Amniotic epithelial cell (primary cell): ENCODE measurements at regions not wholly inside any gene's neighbourhood (a gene's known extent, or its start where the extent isn't known, plus 50 kb on each side); places are given as distances from the start of the nearest gene placed in this dataset.
A peak's percentile ranks its signal among the peaks of the same experiment; 100 is the strongest.

Source experiments
- DNase-seq: peaks from one replicate; pipeline ENCODE4 v3.0.0-alpha.2; 2010; ENCODE audit warnings: low read depth

DNA sequence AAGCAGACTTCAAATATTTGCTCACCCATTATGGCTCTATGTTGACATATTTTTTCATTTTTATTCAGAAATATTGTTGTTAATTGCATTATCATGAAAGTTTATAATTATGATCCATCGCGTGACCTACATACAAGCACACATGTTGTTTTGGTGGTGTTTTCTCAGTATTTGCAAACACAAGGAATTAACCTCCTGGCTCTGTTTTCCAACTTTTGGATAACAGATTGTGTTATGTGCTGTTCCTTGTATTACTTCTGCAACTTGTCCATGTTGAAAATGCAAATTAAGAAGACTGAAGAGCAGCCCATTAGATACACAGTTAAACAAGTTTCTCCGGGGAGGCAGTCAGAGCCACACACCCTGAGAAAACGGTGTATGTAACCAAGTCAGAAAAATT is 201.2 kb downstream of the SEC23A start:
- no peak for DNase-seq

DNA sequence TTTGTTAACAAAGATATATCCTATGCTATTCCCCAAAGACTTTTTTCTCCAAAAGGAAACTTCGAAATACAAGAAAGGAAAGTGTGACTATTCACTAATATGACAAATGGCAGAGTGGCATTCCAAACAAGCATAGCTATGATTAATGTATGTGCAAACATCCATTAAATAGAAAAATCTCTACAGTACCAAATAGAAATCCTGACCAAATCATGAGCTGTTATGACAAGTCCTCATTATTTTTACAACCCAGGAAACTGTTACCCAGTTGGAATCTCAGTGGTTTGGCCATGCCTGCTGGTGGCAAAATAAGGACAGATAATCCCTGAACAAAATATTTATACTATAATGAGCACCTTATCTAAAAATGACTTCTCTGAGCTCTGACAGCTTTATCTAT is 202.1 kb downstream of the SEC23A start:
- no peak for DNase-seq

DNA sequence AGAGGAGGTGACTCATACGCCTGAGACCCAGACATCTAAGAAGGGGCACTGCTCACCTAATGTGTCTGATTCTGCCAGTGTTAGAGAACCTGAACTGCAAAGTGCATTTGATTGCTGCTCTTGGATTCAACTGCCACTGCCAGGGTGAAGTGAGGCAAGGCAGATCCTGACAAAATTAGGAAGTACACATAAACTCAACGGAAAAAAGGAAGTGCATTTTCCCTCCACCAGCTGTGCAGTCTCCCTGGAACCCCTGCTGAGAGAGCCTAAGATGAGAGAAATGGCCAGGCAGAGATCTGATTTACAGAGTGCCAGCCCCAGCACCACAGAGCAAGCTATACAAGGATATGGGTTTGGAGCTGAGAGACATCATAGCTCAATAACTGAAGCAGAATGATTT is 215.3 kb downstream of the SEC23A start:
- no peak for DNase-seq

DNA sequence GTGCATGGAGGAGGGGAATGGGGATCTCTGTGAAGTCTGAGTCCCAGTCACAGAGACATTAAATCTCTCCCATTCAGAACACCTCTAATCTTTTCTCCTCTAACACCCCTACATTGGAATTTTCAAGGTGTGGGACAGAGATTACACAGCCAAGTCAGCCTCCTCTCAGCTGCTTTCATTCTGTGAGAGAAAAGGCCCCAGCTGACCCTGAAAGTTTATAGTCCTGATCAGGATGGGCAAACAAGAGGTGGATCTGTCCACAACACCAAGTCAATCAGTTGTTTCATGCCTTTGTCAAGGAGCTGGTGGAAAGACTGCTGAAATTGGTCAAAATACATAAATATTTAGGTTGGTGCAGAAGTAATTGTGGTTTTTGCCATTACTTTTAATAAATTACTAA is 218.9 kb downstream of the SEC23A start:
- DNase-seq: no peak

DNA sequence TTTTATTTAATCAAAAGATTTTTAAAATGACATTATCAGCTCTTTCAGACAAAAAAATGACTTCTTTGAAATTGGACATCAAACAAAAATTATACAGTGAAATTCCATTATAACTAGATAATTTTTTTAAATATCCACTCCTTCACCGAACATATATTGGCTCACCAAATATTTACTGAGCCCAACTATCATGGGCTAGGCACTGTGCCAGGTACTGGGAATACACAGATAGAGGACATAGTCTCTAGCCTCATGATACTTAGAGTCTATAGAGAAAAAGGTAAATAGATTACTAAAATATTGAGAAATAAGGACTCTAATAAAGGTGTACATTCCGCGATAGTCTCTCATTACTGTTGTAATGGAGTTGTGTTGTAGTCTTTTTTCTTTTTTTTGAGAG is 219.9 kb downstream of the SEC23A start:
- DNase-seq: no peak

DNA sequence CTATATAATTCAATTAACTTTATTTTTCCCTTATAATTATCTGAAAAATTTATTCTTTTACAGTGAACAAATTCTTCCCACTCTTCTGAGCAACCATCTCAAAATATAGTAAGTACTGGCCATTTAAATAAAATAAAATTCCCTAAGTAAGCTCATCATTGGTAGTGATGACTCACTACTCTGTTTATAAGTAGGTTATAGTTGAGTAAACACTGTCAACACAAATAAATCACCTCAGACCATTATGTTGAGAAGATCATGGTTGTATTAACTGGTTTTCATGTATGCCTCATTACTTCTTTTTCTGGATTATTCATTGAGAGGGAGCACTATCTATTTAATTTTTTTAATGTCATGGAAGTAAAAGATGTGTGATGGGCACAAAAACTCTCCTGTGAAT is 220.5 kb downstream of the SEC23A start:
- peak; percentile 45 for DNase-seq

DNA sequence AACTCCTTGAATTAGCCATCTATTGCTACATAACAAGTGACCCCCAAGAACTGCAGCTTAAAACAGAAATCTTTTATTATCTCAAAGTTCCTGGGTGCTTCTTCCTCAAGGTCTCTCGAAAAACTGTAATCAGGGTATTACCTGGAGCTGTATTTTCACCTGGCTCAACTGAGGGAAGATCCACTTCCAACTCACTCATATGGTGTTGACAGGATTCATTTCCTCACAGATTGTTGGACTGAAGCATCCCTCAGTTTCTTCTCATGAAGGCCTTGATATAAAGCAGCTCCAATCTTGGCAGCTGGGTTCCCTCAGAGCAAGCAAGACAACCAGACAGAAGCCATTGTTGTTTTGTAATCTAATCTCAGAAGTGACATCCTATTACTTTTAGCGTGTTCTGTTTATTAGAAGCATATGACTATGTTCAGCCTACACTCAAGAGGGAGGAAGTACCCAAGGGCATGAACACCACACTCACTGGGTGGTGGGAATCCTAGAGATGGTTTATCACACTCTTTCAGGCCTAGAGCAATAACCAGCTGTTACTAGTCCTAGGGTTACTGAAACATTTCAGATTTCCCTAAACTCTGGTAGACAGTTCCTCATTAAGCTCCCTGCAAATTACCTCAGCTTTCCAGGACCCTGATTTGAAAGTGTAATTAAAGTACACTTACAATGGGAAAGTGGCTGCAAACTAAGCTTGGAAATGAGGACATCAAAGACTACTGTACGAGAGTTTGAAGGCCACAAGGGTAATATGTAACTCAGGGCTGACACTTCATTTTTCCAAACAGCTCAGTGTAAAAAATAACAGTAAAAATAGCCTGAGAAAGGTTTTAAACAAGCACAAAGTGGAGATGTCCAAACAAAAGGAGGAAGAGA is 222.2 kb downstream of the SEC23A start:
- DNase-seq: no peak

DNA sequence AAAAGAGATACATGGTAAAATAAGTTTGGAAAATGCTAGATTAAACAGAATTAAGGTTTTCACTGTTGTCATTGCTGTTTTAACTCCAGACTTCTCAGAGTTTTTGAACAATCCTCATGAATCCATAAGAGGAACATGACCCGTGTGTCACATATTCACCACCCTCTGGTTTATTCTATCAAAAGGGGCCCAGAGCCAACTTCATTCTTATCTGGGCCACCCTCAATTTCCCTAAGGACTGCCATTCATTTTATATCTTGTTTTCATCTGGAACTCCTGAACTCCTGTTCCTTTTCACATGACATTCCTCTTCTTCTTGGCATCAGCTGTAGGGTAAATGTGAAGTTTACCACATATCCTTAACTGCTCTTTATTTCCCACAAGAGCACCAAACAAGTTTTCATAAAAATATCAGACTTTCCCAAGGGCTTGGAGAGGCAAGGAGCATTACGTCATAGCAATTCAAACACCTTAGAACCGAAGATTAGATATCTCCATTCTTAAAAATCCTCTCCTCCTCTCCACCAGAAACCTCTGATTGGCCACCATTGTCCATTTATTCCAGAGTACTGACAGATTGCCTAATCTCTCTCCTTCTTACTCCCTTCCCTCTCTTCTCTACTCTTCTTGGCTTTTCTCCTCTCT is 225.2 kb downstream of the SEC23A start:
- DNase-seq: no peak

DNA sequence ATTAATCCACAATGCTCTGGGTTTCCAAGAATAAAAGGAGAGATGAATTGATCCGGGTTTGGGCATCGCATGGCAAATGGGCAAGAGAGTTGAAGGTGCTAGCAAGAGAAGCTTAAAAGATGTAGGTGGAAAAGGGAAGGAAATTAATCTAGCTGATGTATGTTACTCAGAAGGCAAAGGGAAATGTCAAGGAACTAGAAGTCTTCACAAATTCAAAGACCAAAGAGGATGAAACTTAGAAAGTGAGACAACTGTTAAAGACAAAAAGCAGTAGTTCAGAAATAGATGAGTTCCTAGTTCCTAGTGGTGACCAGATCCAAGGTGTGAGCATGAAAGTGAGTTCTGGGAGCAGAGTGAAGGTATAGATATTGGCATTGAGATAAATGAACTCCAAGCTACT is 228.3 kb downstream of the SEC23A start:
- DNase-seq: no peak

DNA sequence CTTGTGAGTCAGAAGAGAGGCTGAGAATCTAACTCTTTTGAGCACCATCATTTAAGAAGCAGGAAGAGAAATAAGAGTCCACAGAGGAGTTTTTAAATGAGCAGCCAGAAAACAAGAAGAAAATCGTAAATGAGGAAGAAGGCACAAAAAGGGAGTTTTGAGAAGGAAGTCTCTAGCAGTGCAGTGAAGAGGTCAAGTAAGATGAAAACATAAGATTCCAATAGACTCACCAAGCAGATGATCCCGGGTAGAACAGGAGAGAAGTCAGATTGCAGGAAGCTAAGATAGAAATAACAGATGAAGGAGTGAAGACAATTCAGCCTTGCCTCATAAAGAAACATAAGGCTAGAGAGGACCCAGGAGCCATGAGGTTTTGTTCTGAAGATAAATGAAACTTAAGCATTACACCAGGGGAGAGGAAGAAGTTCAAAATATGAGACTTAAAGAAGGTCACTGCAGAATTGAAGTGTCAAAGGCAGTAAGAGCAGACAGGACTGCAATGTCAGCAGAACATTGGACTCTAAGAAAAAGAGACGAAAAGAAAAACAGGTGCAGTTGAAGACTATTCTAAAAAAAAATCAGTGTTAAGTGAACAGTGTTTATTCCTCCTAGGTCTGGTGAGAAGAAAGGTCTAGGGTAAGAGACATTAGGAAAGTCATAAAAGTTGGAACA is 229.0 kb downstream of the SEC23A start:
- no peak for DNase-seq

DNA sequence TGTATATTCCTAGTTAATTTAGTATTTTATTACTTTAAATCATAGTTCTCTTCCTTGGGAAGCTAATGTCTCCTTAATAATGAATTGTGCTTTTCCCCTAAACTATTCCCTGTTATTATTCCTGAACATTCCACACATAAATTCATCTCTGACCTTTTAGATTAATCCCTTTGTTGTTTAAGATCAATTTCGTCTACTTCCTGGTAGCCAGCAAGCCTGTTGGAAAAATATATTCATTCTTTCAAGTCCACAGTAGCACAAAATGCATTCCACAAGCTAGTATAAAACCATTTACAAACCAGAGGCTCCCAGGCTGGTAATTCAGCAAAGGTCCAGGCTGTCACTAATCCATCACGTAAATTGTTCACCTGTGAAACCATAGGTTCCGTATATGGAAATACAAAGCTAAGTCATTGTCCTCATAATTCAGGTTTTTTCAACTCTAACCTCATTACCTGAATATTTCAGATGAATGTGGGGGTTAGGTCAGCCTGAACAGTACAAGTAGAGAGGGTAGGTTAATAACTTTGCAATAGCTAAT is 232.7 kb downstream of the SEC23A start:
- no peak for DNase-seq

DNA sequence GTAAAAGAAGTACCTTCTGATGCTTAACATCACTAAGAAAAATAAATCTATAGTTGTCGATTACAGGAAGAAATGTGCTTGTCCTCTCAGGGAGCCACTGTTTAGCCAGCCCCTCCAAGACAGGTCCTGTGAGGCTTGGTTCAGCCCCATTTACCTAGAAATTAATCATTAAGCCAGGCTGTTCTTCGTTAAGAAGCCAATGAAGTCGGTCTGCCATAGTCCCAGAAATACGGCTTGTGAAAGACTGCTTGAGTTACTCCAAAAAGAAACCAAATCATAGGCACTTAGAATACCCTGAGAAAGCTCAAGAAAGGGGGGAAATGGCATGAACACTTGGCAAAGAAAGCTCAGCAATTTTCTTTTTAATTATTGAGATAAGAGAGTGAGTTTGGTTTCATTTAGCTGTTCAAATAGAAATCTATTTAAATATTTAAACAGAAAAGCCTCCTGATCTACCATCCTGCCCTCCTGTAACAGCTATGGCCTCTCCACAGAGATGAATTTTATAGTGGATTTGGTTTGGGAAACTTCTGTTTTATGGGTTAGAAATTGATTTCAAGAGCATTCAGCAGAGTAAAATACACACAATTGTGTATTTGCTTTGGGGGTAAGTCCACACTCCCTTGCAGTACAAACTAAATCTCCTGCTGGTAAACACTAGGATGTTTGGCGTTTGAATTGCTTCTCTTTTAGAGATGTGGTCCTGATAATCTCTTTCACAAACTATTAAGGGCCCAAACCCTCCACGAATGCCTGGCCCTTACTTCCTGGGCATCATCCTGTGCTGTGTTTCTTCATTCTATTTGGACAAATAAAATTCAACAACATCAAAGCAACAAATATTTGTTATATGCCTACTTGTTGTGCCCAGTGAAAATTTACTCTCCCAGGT is 234.4 kb downstream of the SEC23A start:
- no peak for DNase-seq

DNA sequence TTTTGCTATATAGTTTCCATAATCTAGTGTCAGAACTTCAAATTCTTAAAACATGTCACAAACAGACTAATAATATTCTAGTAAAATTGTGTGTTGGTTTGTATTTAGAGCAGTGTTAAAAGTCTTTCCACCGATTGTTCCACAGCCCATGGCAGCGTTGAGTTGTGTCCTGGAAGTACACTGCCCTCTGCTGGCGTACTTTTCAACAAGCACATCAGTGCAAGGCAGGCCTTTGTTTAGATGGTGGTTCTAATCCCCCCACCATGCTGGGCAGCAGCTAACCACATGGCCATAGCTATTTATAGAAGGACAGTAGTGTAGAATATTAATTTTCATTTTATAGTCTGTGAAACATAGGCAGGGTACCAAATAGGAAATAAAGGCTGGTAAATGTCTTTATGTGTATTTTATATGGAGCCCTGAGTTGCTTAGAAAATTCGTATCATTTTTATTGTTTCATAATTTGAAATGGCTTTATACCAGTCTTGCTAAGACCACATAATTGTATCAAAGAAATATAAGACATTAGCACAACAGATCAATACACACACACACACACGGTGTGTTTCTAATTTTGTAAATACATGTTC is 235.4 kb downstream of the SEC23A start:
- DNase-seq: peak; percentile 74

DNA sequence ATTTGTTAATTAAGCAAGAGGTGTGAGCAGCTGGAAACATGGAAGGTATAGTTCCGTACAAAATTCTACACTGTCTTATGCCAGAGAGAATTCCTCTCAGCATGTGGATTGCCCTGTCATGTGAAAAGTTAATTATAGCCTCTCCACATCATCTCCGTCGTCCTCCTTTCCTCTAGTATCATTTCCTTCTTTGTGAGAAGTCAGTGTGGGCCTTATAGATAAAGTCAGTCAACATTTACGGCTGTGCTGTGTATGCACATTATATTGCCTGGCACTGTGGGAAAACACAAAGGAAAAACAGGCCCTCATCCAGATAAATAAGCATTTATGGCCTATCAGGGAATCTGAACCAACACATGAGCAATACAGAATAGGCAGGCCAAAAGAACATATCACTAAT is 236.6 kb downstream of the SEC23A start:
- DNase-seq: no peak

DNA sequence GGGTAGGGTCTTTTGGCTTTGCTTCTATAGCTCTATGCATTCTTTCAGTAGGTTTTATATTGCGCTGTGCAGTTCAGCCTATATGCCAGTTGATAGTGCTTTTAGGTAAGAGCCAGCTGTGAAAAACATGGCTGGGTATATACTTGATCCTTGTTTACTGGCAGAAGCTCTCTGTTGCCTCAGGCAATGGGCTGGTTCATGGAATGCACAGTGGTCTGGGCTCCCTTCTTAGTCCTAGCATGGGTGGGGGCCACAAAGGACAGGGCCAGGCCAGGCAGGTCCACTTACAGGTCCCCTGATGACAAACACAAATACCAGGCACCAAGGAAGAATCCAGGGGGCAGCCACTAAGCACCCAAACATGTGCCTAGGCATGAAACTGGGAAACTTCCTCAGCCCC is 240.7 kb downstream of the SEC23A start:
- no peak for DNase-seq

DNA sequence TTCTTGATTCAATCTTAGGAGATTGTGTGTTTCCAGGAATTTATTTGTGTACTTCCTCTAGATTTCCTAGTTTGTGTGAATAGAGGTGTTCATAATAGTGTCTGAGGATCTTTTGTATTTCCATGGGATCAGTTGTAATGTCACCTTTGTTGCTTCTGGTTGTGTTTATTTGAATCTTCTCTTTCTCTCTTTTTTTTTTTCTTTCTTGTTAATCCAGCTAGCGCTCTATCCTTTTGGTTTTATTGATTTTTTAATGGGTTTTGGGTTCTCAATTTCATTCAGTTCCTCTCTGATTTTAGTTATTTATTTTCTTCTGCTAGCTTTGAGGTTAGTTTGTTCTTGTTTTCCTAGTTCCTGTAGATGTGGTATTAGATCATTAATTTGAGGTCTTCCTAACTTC is 242.5 kb downstream of the SEC23A start:
- DNase-seq: no peak

DNA sequence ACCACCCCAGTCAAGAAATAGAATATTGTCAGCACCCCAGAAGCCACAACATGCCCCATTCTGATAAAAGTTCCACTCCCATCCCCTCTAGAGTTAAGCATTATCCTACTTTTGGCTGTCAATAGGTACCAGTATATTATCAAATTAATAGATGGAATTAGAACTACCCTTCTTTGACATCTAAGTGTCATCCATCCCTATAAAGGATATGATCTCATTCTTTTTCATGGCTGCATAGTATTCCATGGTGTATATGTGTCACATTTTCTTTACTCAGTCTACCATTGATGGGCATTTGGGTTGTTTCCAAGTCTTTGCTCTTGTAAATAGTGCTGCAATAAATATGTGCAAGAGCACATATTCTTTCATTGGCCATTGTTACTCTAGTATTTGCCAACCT is 246.2 kb downstream of the SEC23A start:
- DNase-seq: no peak

DNA sequence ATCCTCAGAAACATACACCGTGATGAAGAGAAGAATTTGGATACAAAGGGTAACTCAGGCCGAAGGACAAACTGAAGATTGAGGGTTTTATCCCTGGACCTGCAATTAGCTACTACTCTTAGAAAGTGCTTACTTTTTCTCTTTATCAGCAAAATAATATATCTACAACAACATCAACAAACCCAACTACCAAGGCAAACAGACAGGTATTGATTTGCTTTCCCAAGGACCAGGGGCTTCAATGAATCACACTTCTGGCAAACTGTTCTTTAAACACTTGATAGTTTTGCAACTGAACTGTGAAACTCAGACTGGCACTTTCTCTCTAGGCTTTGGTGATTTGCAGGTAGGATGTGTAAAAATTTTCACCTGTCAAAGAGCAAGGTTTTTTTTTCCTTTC is 247.5 kb downstream of the SEC23A start:
- no peak for DNase-seq

DNA sequence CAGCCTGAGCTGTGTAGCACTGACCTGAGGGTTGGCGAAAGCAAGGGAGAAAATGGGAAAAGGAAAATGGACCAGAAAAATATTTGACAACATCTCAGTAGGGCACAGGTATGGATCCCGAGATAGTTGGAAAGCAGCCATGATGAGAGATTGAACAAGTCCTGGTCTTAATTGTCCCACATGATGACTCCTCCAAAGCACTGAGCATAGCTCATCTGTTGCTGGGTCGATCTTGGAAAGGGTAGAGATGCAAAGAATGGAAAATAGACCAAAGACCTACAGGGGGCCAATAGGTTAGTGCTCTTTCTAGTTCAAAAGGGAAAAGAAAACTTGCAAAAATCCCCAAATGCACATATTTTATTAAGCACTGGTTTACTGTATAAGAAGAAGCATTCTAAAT is 251.9 kb downstream of the SEC23A start:
- no peak for DNase-seq

DNA sequence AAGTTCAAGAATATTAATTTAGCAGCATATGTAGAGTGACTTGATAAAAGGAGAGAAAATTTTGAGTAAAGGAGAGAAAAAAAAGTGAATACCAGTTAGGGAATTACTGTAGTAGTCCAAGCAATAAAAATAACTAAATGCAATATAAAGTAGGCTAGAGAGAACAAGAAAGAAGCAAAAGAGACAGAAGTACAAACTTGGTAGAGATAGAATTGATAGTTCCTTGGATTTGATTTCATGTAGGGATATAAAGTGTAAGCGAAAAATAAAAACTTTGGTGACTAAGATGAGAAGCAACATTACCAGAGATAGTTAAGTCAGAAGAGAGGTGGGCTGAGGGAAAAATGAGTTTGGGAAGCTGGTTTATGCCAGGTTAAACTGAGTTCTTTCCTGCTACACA is 252.4 kb downstream of the SEC23A start:
- DNase-seq: no peak

DNA sequence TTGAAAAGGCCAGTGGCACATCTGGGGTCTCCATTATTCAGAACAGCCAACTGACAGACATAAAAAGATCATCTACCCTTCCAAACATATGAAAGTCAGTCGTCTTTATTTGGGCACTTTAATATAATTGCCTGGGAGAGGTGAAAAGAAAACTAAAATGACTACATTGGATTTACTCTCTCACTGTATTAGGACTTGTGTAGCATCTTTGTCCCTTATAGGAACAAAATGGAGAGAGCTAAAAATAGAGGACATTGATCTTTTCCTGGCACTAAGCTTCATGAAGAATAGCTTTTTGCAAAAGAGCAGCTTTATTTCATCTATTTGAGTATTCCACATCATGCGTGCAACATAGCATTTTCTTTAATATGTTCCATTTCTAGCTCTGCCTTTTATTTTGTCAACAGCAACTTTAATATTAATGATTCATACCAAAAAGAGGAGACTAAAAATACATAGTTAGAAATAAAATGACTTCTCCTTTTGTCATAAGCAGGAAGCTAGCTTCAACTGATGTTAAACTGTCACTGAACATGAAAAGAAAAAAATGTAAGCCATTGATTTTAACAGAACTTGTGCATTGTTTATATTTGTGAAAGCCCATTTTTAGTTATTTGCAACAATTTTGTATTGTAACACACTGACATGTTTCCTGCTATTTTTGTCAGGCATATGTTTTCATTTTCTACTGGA is 254.6 kb downstream of the SEC23A start:
- DNase-seq: no peak
